ENCODE measurements at regions not wholly inside any gene's neighbourhood (a gene's known extent, or its start where the extent isn't known, plus 50 kb on each side); places are given as distances from the start of the nearest gene placed in this dataset.

DNA sequence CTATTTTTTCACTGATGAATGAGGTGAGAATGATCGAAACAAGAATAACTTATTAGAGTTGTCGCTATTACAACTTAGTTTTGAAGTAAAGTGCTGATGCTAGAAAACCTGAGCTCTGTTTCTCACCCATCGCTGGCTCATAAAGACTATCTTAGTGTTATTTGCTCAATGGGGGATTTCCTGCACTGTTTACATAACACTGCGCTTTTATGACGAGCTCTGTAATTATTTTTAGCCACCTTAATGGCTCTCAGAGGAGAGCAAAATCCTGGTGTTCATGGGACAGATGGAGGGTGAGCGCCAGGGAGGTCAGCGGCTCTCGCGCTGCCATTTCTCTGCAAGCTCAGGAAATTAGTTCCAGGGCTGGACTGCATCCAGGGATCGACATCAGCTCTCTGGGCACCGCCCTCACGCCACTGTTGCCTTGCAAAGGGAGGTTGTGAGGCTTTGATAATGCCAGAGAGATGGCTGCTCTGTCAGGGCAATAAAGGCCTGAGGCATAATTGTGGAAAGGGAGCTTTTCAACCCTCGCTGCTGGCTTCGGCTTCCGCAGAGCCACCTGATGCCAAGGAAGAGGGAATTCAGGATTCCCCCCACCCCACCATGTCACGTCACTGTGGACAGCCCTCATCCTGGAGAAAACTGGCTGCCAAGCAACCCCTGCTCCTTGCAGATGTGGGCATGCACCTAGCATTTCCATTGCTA lies 72.0 kb downstream of the DACT2 start:
- H3K4me3 ChIP-seq (ENCODE audit: low read depth, low read length) = no peak overlapping the region
- no peak for DNase-seq

GRCh38 chr6:168244961-168245551 lies 74.5 kb downstream of the DACT2 start:
- no peak overlapping the region for H3K27ac ChIP-seq
- TF ChIP-seq, protein P1, sequence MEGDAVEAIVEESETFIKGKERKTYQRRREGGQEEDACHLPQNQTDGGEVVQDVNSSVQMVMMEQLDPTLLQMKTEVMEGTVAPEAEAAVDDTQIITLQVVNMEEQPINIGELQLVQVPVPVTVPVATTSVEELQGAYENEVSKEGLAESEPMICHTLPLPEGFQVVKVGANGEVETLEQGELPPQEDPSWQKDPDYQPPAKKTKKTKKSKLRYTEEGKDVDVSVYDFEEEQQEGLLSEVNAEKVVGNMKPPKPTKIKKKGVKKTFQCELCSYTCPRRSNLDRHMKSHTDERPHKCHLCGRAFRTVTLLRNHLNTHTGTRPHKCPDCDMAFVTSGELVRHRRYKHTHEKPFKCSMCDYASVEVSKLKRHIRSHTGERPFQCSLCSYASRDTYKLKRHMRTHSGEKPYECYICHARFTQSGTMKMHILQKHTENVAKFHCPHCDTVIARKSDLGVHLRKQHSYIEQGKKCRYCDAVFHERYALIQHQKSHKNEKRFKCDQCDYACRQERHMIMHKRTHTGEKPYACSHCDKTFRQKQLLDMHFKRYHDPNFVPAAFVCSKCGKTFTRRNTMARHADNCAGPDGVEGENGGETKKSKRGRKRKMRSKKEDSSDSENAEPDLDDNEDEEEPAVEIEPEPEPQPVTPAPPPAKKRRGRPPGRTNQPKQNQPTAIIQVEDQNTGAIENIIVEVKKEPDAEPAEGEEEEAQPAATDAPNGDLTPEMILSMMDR (IDR thresholded peaks at IDR 0.05; ENCODE audit: low read depth, low read length) = no peak
- DNase-seq = no peak
- no peaks in the 10 kb centered on the region for H3K9me3 ChIP-seq (ENCODE audit: severe bottlenecking)
- H3K4me3 ChIP-seq (ENCODE audit: low read depth, low read length) = no peak overlapping the region
- H3K27me3 ChIP-seq (ENCODE audit: insufficient read depth, low read depth, severe bottlenecking) = no peaks in the 10 kb centered on the region
- no peaks in the 10 kb centered on the region for H3K36me3 ChIP-seq

More for the DNA sequence above, 72.0 kb downstream of the DACT2 start:
- Histone ChIP-seq H3K9me3 (ENCODE audit: severe bottlenecking) (no peaks in the 10 kb centered on the region), H3K27ac (no peak overlapping the region), H3K27me3 (ENCODE audit: insufficient read depth, low read depth, severe bottlenecking) (no peaks in the 10 kb centered on the region), H3K36me3 (no peaks in the 10 kb centered on the region)
- TF ChIP-seq, protein P1 (IDR thresholded peaks at IDR 0.05; ENCODE audit: low read depth, low read length) = no peak

DNA sequence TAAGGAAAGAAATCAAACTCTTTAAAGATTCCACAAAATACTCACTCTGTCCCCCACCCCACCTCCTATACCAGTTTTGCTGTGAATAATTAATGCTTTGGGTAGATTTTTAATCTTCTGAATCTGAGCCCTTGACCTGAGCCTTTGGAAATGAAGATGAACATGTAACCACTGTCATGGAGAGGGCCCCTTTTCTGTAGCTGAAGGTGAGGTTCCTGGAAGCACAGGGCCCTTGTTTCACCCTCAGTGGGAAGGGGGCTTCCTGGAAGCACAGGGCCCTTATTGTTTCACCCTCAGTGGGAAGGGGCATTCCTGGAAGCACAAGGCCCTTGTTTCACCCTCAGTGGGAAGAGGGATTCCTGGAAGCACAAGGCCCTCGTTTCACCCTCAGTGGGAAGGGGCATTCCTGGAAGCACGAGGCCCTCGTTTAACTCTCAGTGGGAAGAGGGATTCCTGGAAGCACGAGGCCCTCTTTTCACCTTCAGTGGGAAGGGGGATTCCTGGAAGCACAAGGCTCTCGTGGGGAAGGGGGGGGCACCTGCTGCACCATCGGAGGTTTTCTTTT lies 75.7 kb downstream of the DACT2 start:
- TF ChIP-seq, protein P1 (IDR thresholded peaks at IDR 0.05; ENCODE audit: low read depth, low read length) = no peak
- Histone ChIP-seq H3K27ac (no peak overlapping the region), H3K27me3 (ENCODE audit: insufficient read depth, low read depth, severe bottlenecking) (no peaks in the 10 kb centered on the region), H3K36me3 (no peaks in the 10 kb centered on the region), H3K9me3 (ENCODE audit: severe bottlenecking) (no peaks in the 10 kb centered on the region), H3K4me3 (ENCODE audit: low read depth, low read length) (no peak overlapping the region)
- no peak for DNase-seq

- no peaks in the 10 kb centered on the region for H3K36me3 ChIP-seq
- H3K27me3 ChIP-seq (ENCODE audit: insufficient read depth, low read depth, severe bottlenecking) = no peaks in the 10 kb centered on the region
- TF ChIP-seq, protein P1 (IDR thresholded peaks at IDR 0.05; ENCODE audit: low read depth, low read length) = no peak
- no peak overlapping the region for H3K4me3 ChIP-seq (ENCODE audit: low read depth, low read length)
- no peaks in the 10 kb centered on the region for H3K9me3 ChIP-seq (ENCODE audit: severe bottlenecking)
- DNase-seq = no peak
- H3K27ac ChIP-seq = no peak overlapping the region
Measured at GRCh38 chr6:168242940-168243225, 76.7 kb downstream of the DACT2 start.

DNA sequence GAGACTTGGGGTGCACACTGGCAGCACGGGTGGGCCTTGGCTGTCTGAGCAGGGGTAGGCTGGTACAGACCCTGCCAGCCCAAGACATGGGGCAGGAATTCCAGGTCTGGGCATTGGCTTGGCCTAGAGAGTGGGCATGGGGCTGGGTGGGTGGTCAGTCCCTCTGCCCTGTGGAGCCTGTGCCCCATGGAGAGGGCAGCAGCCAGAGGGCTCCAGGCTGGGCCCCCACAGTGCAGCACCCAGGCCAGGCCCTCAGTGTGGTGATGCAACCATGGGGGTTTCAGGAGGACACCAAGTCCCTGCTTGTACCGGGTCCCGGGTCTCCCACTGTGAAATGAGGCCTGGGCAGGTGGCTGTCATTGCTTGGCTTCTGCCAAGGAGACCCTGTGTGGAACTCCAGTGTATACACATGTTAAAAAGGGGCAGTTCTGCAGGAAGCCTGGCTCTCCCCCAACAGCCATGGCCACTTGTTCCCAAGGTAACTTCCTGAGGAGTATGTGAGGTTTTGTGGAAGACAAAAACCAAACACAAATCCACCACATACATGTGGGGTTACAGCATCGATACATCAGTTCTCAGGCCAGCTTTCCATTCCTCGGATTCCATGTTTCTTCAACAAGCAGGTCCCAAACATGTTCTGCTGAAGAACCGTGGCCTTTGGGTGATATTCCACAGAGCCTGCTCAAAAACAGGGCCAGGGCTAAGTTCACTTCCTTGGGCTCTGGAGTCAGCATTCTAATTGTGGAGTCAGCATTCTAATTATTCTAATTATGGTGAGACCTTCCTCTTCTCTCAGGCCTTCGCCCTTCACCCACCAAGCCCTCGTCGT lies 77.3 kb downstream of the DACT2 start:
- H3K27me3 ChIP-seq (ENCODE audit: insufficient read depth, low read depth, severe bottlenecking) = no peaks in the 10 kb centered on the region
- H3K36me3 ChIP-seq = no peaks in the 10 kb centered on the region
- TF ChIP-seq, protein P1 (IDR thresholded peaks at IDR 0.05; ENCODE audit: low read depth, low read length) = no peak
- no peaks in the 10 kb centered on the region for H3K9me3 ChIP-seq (ENCODE audit: severe bottlenecking)
- DNase-seq = no peak
- H3K27ac ChIP-seq = no peak overlapping the region
- no peak overlapping the region for H3K4me3 ChIP-seq (ENCODE audit: low read depth, low read length)

Data from WERI-Rb-1 (cell line).